Gastrocnemius medialis (tissue), 4 donors: ENCODE measurements at regions not wholly inside any gene's neighbourhood (a gene's known extent, or its start where the extent isn't known, plus 50 kb on each side); places are given as distances from the start of the nearest gene placed in this dataset.

Source experiments
- ATAC-seq, 2 donors: fragments of 150-250 bp; one replicate each; pipeline ENCODE4 v1.9.1; 2016
- DNase-seq, 2 donors: peaks; one replicate each; pipeline ENCODE4 v3.0.0-alpha.2; 2019
- H3K27ac ChIP-seq, 4 donors: fragments of 200-600 bp; sonication (generic); 1 replicate in 1 of 4; 2 replicates in 3 of 4; pipeline ENCODE4 v1.5.1; 2016 to 2018; ENCODE audit warnings: mild to moderate bottlenecking in 2 of 4, moderate library complexity in 1 of 4
- H3K27me3 ChIP-seq, 3 donors: fragments of 200-600 bp; sonication (generic) in 2 of 3; 1 replicate in 1 of 3; 2 replicates in 2 of 3; pipeline versions ENCODE4 v1.5.1 to v1.6.0; 2016 to 2019; ENCODE audit warnings: mild to moderate bottlenecking in 1 of 3, moderate library complexity in 1 of 3
- H3K36me3 ChIP-seq, 2 donors: fragments of 200-600 bp; sonication (generic) in 1 of 2; one replicate each; pipeline ENCODE4 v1.5.1; 2017 to 2018
- H3K4me1 ChIP-seq, 2 donors: fragments of 200-600 bp; sonication (generic) in 1 of 2; one replicate each; pipeline ENCODE4 v1.5.1; 2016 to 2017; ENCODE audit warnings: mild to moderate bottlenecking in 2 of 2
- H3K4me3 ChIP-seq, 4 donors: fragments of 200-600 bp; sonication (generic) in 3 of 4; 1 replicate in 1 of 4; 2 replicates in 3 of 4; pipeline ENCODE4 v1.5.1; 2016 to 2019; ENCODE audit warnings: mild to moderate bottlenecking in 2 of 4
- H3K9me3 ChIP-seq, 3 donors: fragments of 200-600 bp; sonication (generic) in 2 of 3; 1 replicate in 1 of 3; 2 replicates in 2 of 3; pipeline ENCODE4 v1.5.1; 2016 to 2019
- CTCF ChIP-seq, 5 experiments: fragments of 450-650 bp in 3 of 5; fragments of 200-600 bp in 2 of 5; sonication (generic) in 2 of 5; IDR thresholded peaks in 4 of 5; conservative IDR thresholded peaks in 1 of 5; 1 replicate in 4 of 5; 2 replicates in 1 of 5; pipeline ENCODE4 v1.5.1; 2016 to 2019; ENCODE audit warnings: antibody characterized with exemption in 5 of 5, mild to moderate bottlenecking in 3 of 5, moderate library complexity in 3 of 5
- POLR2A ChIP-seq, 2 donors: fragments of 450-650 bp; IDR thresholded peaks; one replicate each; pipeline ENCODE4 v1.6.1; 2017; ENCODE audit warnings: antibody characterized with exemption in 2 of 2, mild to moderate bottlenecking in 2 of 2, moderate library complexity in 2 of 2
- in situ Hi-C, 4 donors: fragments of 200-750 bp; cut with MboI; loops; one replicate each; pipeline versions ENCODE4 v1.15.0 to v1.8.0; 2017; ENCODE audit warnings: low sequenced_read_pairs in 4 of 4
- intact Hi-C: fragments of 100-400 bp; cut with DNase I; formaldehyde crosslinking; loops from one replicate; pipeline ENCODE4 v1.15.1; 2023; ENCODE audit warnings: low total_unique reads

GRCh38 chr10:37681617-37681999, 175.8 kb downstream of the ZNF248 start:
- no peak for ATAC-seq
- H3K36me3 ChIP-seq, result no peaks in the 10 kb centered on the region
- in situ Hi-C loops (no loop called here), intact Hi-C loops (no loop called here)
- H3K4me1 ChIP-seq, result no peaks in the 10 kb centered on the region
- no peak overlapping the region for H3K27ac ChIP-seq
- no peaks in the 10 kb centered on the region for H3K9me3 ChIP-seq
- DNase-seq, result no peak
- no peaks in the 10 kb centered on the region for H3K27me3 ChIP-seq
- TF ChIP-seq POLR2A (IDR thresholded peaks at IDR 0.05) (no peak), CTCF (IDR thresholded peaks at IDR 0.05 in 4 of 5, conservative IDR thresholded peaks at IDR 0.05 in 1 of 5) (no peak)
- H3K4me3 ChIP-seq, result no peak overlapping the region

- TF ChIP-seq POLR2A (IDR thresholded peaks at IDR 0.05), result no peak
- TF ChIP-seq CTCF (IDR thresholded peaks at IDR 0.05 in 4 of 5, conservative IDR thresholded peaks at IDR 0.05 in 1 of 5), result no peak
- in situ Hi-C loops (no loop called here), intact Hi-C loops (no loop called here)
- no peaks in the 10 kb centered on the region for H3K9me3 ChIP-seq
- H3K4me1 ChIP-seq, result no peaks in the 10 kb centered on the region
- H3K4me3 ChIP-seq, result no peak overlapping the region
- H3K27ac ChIP-seq, result no peak overlapping the region
- H3K27me3 ChIP-seq, result no peaks in the 10 kb centered on the region
- no peaks in the 10 kb centered on the region for H3K36me3 ChIP-seq
- DNase-seq (no peak), ATAC-seq (no peak)
These were observed 176.4 kb downstream of the ZNF248 start for GRCh38 chr10:37680716-37681616.

- TF ChIP-seq POLR2A (IDR thresholded peaks at IDR 0.05) (no peak), CTCF (IDR thresholded peaks at IDR 0.05 in 4 of 5, conservative IDR thresholded peaks at IDR 0.05 in 1 of 5) (no peak)
- in situ Hi-C loops (no loop called here), intact Hi-C loops (no loop called here)
- H3K27me3 ChIP-seq, result no peaks in the 10 kb centered on the region
- ATAC-seq (no peak), DNase-seq (no peak)
- no peaks in the 10 kb centered on the region for H3K4me1 ChIP-seq
- H3K36me3 ChIP-seq, result no peaks in the 10 kb centered on the region
- H3K4me3 ChIP-seq, result no peak overlapping the region
- H3K27ac ChIP-seq, result no peak overlapping the region
- no peaks in the 10 kb centered on the region for H3K9me3 ChIP-seq
These were observed 177.1 kb downstream of the ZNF248 start for GRCh38 chr10:37680243-37680683.

GRCh38 chr10:37679465-37679864, 177.9 kb downstream of the ZNF248 start:
- DNase-seq (no peak), ATAC-seq (no peak)
- intact Hi-C loops (no loop called here), in situ Hi-C loops (no loop called here)
- H3K9me3 ChIP-seq, result no peaks in the 10 kb centered on the region
- no peaks in the 10 kb centered on the region for H3K4me1 ChIP-seq
- no peak overlapping the region for H3K27ac ChIP-seq
- H3K36me3 ChIP-seq, result no peaks in the 10 kb centered on the region
- H3K4me3 ChIP-seq, result no peak overlapping the region
- TF ChIP-seq POLR2A (IDR thresholded peaks at IDR 0.05) (no peak), CTCF (IDR thresholded peaks at IDR 0.05 in 4 of 5, conservative IDR thresholded peaks at IDR 0.05 in 1 of 5) (no peak)
- H3K27me3 ChIP-seq, result no peaks in the 10 kb centered on the region
